GM12864 (cell line): ENCODE measurements at regions not wholly inside any gene's neighbourhood (a gene's known extent, or its start where the extent isn't known, plus 50 kb on each side); places are given as distances from the start of the nearest gene placed in this dataset.
A peak's percentile ranks its signal among the peaks of the same experiment; 100 is the strongest.

ENCODE experiments used
- DNase-seq: peaks from one replicate; pipeline ENCODE4 v3.0.0-alpha.2; 2011; ENCODE audit warnings: low read depth
- H3K4me3 ChIP-seq: 2 replicates; pipeline ENCODE4 v1.5.1; 2011; ENCODE audit warnings: mild to moderate bottlenecking, low read depth, low read length, control low read depth
- TF ChIP-seq, protein P1 (sequence below): IDR thresholded peaks from 2 replicates; pipeline ENCODE4 v1.5.1; 2011; ENCODE audit warnings: low read depth, mild to moderate bottlenecking, moderate library complexity, low read length, control low read depth, inconsistent platforms; ENCODE audit errors: missing control alignments

DNA sequence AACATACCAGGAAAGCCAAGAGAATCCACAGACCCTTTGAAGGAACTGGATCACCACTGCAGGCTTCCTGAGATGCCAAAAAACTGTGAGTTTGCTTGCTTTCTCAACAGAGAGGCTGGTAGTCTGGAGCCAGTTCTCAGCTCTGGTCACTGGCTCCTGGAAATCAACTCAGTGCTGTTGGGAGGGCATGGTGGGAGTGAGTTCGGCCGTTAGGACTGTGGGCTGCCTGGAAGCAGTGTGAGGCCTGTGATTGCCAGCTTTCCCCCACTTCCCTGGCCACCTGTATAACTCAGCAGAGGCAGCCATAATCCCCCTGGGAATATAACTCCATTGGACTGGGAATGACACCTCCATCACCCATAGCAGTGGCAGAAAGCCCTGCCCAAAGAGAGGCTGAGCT is 122.0 kb upstream of the FSTL5 start:
- no peak for DNase-seq
- TF ChIP-seq, protein P1, sequence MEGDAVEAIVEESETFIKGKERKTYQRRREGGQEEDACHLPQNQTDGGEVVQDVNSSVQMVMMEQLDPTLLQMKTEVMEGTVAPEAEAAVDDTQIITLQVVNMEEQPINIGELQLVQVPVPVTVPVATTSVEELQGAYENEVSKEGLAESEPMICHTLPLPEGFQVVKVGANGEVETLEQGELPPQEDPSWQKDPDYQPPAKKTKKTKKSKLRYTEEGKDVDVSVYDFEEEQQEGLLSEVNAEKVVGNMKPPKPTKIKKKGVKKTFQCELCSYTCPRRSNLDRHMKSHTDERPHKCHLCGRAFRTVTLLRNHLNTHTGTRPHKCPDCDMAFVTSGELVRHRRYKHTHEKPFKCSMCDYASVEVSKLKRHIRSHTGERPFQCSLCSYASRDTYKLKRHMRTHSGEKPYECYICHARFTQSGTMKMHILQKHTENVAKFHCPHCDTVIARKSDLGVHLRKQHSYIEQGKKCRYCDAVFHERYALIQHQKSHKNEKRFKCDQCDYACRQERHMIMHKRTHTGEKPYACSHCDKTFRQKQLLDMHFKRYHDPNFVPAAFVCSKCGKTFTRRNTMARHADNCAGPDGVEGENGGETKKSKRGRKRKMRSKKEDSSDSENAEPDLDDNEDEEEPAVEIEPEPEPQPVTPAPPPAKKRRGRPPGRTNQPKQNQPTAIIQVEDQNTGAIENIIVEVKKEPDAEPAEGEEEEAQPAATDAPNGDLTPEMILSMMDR: no peak

DNA sequence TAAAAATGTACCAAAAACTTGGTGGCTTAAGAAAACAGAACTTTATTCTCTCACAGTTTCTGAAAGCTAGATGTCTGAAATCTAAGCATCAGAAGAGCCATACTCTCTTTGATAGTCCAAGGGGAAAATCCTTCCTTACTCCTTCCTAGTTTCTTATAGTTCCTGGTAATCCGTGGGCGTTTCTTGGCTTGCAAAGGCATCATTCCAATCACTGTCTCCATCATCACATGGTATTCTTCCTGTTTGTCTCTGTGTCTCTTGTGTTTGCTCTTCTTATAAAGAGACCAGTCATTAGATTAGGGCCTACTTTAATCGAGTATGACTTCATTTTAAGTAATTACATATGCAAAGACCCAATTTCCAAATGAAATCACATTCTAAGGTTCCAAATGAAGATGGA is 118.9 kb upstream of the FSTL5 start:
- no peak overlapping the region for H3K4me3 ChIP-seq
- DNase-seq: no peak
- TF ChIP-seq, protein P1: no peak

More for the DNA sequence above, 122.0 kb upstream of the FSTL5 start:
- H3K4me3 ChIP-seq: no peak overlapping the region

DNA sequence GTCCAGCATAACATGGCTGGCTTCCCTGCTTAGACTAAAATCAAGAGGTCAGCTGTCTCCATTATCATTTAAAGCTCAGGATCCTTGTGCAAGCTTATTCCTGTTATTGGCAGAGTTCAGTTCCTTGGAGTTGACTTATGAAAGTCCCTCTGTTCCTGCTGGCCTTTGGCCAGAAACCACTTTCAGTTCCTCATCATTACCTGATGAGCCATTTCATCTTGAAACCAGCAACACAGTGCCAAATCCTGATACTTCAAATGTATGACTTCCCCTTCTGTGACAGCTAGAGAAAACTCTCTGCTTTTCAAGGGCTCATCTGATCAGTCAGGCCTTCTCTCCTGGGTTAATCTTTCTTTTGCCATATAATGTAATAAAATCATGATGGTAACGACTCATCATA is 110.6 kb upstream of the FSTL5 start:
- no peak overlapping the region for H3K4me3 ChIP-seq
- TF ChIP-seq, protein P1: no peak
- peak; percentile 16 for DNase-seq

DNA sequence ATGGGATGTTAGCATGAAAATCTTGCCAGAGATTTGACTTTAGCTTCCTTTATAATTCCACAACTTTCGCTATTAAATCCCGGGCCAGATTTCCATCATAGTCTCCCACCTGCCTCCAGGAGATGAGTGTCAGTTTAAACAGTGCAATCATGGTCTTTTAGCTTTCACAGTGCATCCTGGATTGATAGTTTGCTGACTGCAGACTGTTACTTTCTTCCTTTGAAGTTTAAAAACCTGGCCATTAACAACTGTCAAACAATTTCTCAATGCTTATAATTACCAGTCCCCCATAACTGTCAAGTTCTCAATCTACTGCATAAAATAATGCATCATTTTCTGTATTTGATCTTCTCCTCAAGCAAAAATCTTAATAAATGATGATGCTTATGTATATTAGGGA is 108.4 kb upstream of the FSTL5 start:
- TF ChIP-seq, protein P1: no peak
- H3K4me3 ChIP-seq: no peak overlapping the region
- DNase-seq: no peak

DNA sequence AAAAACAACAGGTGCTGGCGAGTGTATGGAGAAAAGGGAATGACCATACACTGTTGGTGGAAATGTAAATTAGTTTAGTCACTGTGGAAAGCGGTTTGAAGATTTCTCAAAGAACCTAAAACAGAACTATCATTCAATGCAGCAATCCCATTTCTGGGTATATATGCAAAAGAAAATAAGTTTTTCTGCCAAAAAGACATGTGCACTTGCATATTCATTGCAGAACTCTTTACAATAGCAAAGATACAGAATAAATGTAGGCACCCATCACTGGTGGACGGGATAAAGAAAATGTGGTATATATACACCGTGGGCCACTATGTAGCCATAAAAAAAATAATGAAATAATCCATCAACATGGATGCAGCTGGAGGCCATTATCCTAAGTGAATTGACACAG is 105.1 kb upstream of the FSTL5 start:
- no peak for DNase-seq
- TF ChIP-seq, protein P1: no peak
- no peak overlapping the region for H3K4me3 ChIP-seq

DNA sequence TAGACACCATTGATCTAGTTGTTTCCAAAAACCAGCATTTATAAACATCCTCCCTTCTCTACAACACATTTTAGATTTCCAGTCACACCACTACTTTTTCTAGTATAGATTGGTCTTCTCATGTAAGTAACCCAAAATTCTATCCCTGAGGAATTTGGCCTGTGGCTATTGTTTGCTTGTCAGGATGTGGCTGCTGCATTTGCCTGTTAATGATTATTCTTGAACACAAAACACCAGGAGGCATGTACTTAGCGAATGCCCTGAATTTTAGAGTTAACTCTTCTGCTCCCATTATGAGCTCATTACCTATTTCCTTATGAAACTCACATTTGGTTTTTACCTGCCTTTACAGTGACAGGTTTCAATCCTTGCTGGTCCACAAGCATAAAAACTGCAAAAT is 102.0 kb upstream of the FSTL5 start:
- TF ChIP-seq, protein P1: no peak
- H3K4me3 ChIP-seq: no peak overlapping the region

DNA sequence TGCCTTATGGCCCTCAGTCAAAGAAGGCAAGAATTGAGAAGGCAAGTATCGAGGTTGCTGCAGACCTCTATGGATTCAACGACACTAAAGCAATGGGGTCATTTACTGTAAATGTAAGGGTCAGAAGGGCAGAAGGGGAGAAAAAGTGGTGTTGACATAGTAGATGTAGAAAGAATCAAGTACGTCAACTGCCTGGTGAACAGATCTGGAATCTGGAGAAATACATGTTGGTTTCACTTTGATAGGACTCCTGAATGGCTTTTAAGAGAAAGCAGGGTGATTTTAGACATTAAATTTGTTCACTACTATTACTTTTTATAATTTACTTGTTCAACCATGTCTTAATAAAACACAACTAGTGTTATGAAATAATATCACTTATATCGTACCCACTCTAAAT is 81.3 kb upstream of the FSTL5 start:
- TF ChIP-seq, protein P1: no peak
- H3K4me3 ChIP-seq: no peak overlapping the region
- DNase-seq: no peak

More for the DNA sequence above, 102.0 kb upstream of the FSTL5 start:
- DNase-seq: no peak
